ENCODE measurements at regions not wholly inside any gene's neighbourhood (a gene's known extent, or its start where the extent isn't known, plus 50 kb on each side); places are given as distances from the start of the nearest gene placed in this dataset.

- H3K36me3 ChIP-seq (ENCODE audit: control insufficient read depth, low read length) = no peaks in the 10 kb centered on the region
- no peaks in the 10 kb centered on the region for H3K9me3 ChIP-seq (ENCODE audit: control insufficient read depth, insufficient read depth, low read length)
- no peaks in the 10 kb centered on the region for H3K9me2 ChIP-seq (replicated peaks; ENCODE audit: control insufficient read depth, low read length)
- H3K27ac ChIP-seq (ENCODE audit: low read depth, low read length) = no peak overlapping the region
- no peak overlapping the region for H3K4me3 ChIP-seq (ENCODE audit: low read length)
- no peaks in the 10 kb centered on the region for H4K20me1 ChIP-seq (ENCODE audit: control insufficient read depth, insufficient read depth, low read depth, low read length)
- TF ChIP-seq, protein P1, sequence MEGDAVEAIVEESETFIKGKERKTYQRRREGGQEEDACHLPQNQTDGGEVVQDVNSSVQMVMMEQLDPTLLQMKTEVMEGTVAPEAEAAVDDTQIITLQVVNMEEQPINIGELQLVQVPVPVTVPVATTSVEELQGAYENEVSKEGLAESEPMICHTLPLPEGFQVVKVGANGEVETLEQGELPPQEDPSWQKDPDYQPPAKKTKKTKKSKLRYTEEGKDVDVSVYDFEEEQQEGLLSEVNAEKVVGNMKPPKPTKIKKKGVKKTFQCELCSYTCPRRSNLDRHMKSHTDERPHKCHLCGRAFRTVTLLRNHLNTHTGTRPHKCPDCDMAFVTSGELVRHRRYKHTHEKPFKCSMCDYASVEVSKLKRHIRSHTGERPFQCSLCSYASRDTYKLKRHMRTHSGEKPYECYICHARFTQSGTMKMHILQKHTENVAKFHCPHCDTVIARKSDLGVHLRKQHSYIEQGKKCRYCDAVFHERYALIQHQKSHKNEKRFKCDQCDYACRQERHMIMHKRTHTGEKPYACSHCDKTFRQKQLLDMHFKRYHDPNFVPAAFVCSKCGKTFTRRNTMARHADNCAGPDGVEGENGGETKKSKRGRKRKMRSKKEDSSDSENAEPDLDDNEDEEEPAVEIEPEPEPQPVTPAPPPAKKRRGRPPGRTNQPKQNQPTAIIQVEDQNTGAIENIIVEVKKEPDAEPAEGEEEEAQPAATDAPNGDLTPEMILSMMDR (IDR thresholded peaks at IDR 0.05; ENCODE audit: low read depth, low read length, poor library complexity, severe bottlenecking) = no peak
- no peak for TF ChIP-seq EZH2phosphoT487 (IDR thresholded peaks at IDR 0.05; ENCODE audit: borderline replicate concordance, low read length)
- H3K4me2 ChIP-seq (ENCODE audit: low read length) = no peak overlapping the region
- no peaks in the 10 kb centered on the region for H3F3A ChIP-seq (ENCODE audit: control insufficient read depth, insufficient read depth)
- no peaks in the 10 kb centered on the region for H3K27me3 ChIP-seq (ENCODE audit: control insufficient read depth, low read length)
- H3K79me2 ChIP-seq (ENCODE audit: control insufficient read depth, low read length) = no peaks in the 10 kb centered on the region
- no peaks in the 10 kb centered on the region for H3K4me1 ChIP-seq (ENCODE audit: control insufficient read depth, low read length)
These were observed 830.1 kb upstream of the MGAT4C start for GRCh38 chr12:87086118-87086891.

DNA sequence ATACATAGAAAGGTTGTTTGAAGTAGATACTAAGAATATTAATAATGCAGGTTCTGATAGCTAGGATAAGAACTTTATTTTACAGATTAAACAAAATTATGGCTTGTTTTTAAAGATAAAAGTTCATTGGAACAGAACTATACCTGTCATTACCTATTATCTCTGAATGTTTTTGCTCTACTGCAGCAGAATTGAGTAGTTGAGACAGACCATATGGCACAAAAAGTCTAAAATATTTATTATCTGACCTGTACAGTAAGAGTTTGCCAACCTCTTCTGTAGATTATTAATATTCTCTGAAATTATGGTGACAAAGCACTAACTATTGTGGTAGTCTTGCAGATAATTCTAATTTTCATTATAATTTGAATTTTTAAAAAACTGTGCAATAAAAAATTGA lies 829.1 kb upstream of the MGAT4C start:
- H3K4me3 ChIP-seq (ENCODE audit: low read length) = no peak overlapping the region
- no peaks in the 10 kb centered on the region for H3K27me3 ChIP-seq (ENCODE audit: control insufficient read depth, low read length)
- H3F3A ChIP-seq (ENCODE audit: control insufficient read depth, insufficient read depth) = no peaks in the 10 kb centered on the region
- no peaks in the 10 kb centered on the region for H3K4me1 ChIP-seq (ENCODE audit: control insufficient read depth, low read length)
- H3K9me3 ChIP-seq (ENCODE audit: control insufficient read depth, insufficient read depth, low read length) = no peaks in the 10 kb centered on the region
- no peaks in the 10 kb centered on the region for H3K36me3 ChIP-seq (ENCODE audit: control insufficient read depth, low read length)
- no peak for TF ChIP-seq EZH2phosphoT487 (IDR thresholded peaks at IDR 0.05; ENCODE audit: borderline replicate concordance, low read length)
- TF ChIP-seq, protein P1 (IDR thresholded peaks at IDR 0.05; ENCODE audit: low read depth, low read length, poor library complexity, severe bottlenecking) = no peak
- no peak overlapping the region for H3K4me2 ChIP-seq (ENCODE audit: low read length)
- no peaks in the 10 kb centered on the region for H3K9me2 ChIP-seq (replicated peaks; ENCODE audit: control insufficient read depth, low read length)
- H3K27ac ChIP-seq (ENCODE audit: low read depth, low read length) = no peak overlapping the region
- no peaks in the 10 kb centered on the region for H4K20me1 ChIP-seq (ENCODE audit: control insufficient read depth, insufficient read depth, low read depth, low read length)
- no peaks in the 10 kb centered on the region for H3K79me2 ChIP-seq (ENCODE audit: control insufficient read depth, low read length)

GRCh38 chr12:87082756-87083155 lies 826.6 kb upstream of the MGAT4C start:
- Histone ChIP-seq H3K9me3 (ENCODE audit: control insufficient read depth, insufficient read depth, low read length) (no peaks in the 10 kb centered on the region), H3F3A (ENCODE audit: control insufficient read depth, insufficient read depth) (no peaks in the 10 kb centered on the region), H3K27me3 (ENCODE audit: control insufficient read depth, low read length) (no peaks in the 10 kb centered on the region), H4K20me1 (ENCODE audit: control insufficient read depth, insufficient read depth, low read depth, low read length) (no peaks in the 10 kb centered on the region), H3K79me2 (ENCODE audit: control insufficient read depth, low read length) (no peaks in the 10 kb centered on the region), H3K36me3 (ENCODE audit: control insufficient read depth, low read length) (no peaks in the 10 kb centered on the region), H3K9me2 (replicated peaks; ENCODE audit: control insufficient read depth, low read length) (no peaks in the 10 kb centered on the region), H3K27ac (ENCODE audit: low read depth, low read length) (no peak overlapping the region), H3K4me3 (ENCODE audit: low read length) (no peak overlapping the region), H3K4me2 (ENCODE audit: low read length) (no peak overlapping the region), H3K4me1 (ENCODE audit: control insufficient read depth, low read length) (no peaks in the 10 kb centered on the region)
- TF ChIP-seq, protein P1 (IDR thresholded peaks at IDR 0.05; ENCODE audit: low read depth, low read length, poor library complexity, severe bottlenecking) = no peak
- TF ChIP-seq EZH2phosphoT487 (IDR thresholded peaks at IDR 0.05; ENCODE audit: borderline replicate concordance, low read length) = no peak

Data from DOHH2 (cell line).